SK-N-SH (cell line): ENCODE measurements at regions not wholly inside any gene's neighbourhood (a gene's known extent, or its start where the extent isn't known, plus 50 kb on each side); places are given as distances from the start of the nearest gene placed in this dataset.

Experiments
- CTCF ChIA-PET: fragments of 300-600, 350-600 bp; formaldehyde crosslinking; extraction: SDS; loops from one replicate; lab custom pipeline; 2021; lab: Yijun Ruan, JAX
- POLR2A ChIA-PET: fragments of 350-600 bp; sonication (Branson Sonifier 250); formaldehyde crosslinking; extraction: SDS; loops from one replicate; lab custom pipeline; 2020; ENCODE audit warnings: antibody characterized with exemption, inconsistent platforms; lab: Yijun Ruan, JAX
- DNase-seq: peaks from one replicate; pipeline ENCODE4 v3.0.0; 2012
- H2AFZ ChIP-seq: fragments of 200-600 bp; sonication (generic); 2 replicates; pipeline ENCODE4 v1.8.1; 2016; ENCODE audit warnings: antibody characterized with exemption, mild to moderate bottlenecking, low read depth
- H3F3A ChIP-seq: fragments of 200-600 bp; sonication (generic); replicated peaks from 2 replicates; pipeline ENCODE3; 2016; ENCODE audit warnings: antibody characterized with exemption, mild to moderate bottlenecking; ENCODE audit not compliant: insufficient read depth
- H3K27ac ChIP-seq, 2 experiments: fragments of 200-500 bp in 1 of 2; fragments of 200-600 bp in 1 of 2; sonication (Bioruptor generic) in 1 of 2; sonication (generic), shearing (Covaris generic) in 1 of 2; 2 replicates each; pipeline versions ENCODE4 v1.5.1 to v1.6.1; 2014 to 2016; ENCODE audit warnings: low read depth in 2 of 2, inconsistent platforms in 1 of 2, low read length in 1 of 2, mild to moderate bottlenecking in 1 of 2, mixed read lengths in 1 of 2
- H3K27me3 ChIP-seq: fragments of 200-600 bp; sonication (generic), shearing (Covaris generic); 2 replicates; pipeline ENCODE4 v1.6.1; 2016; ENCODE audit warnings: mixed run types; ENCODE audit not compliant: insufficient read depth
- H3K36me3 ChIP-seq, 2 experiments: fragments of 200-500 bp in 1 of 2; fragments of 200-600 bp in 1 of 2; sonication (Bioruptor generic) in 1 of 2; sonication (generic) in 1 of 2; replicated peaks in 1 of 2; 2 replicates each; pipeline versions ENCODE3 to v1.5.1; 2014 to 2016; ENCODE audit warnings: low read length in 1 of 2, mild to moderate bottlenecking in 1 of 2; ENCODE audit not compliant: insufficient read depth in 2 of 2, control insufficient read depth in 1 of 2
- H3K4me1 ChIP-seq, 2 experiments: fragments of 200-500 bp in 1 of 2; fragments of 200-600 bp in 1 of 2; sonication (Bioruptor generic) in 1 of 2; sonication (generic), shearing (Covaris generic) in 1 of 2; 2 replicates each; pipeline versions ENCODE4 v1.5.1 to v1.6.1; 2014 to 2016; ENCODE audit warnings: low read depth in 1 of 2, low read length in 1 of 2, mixed run types in 1 of 2; ENCODE audit not compliant: insufficient read depth in 2 of 2, control insufficient read depth in 1 of 2
- H3K4me2 ChIP-seq: fragments of 200-600 bp; sonication (generic), shearing (Covaris generic); 2 replicates; pipeline ENCODE4 v1.6.1; 2017; ENCODE audit warnings: mixed run types
- H3K4me3 ChIP-seq, 2 experiments: fragments of 200-500 bp in 1 of 2; fragments of 200-600 bp in 1 of 2; sonication (Bioruptor generic) in 1 of 2; sonication (generic), shearing (Covaris generic) in 1 of 2; 2 replicates each; pipeline versions ENCODE4 v1.5.1 to v1.8.1; 2014 to 2016; ENCODE audit warnings: low read depth in 2 of 2, inconsistent platforms in 1 of 2, low read length in 1 of 2, mild to moderate bottlenecking in 1 of 2, mixed read lengths in 1 of 2, moderate library complexity in 1 of 2
- H3K79me2 ChIP-seq: fragments of 200-600 bp; sonication (generic); 2 replicates; pipeline ENCODE4 v1.8.1; 2017; ENCODE audit warnings: mild to moderate bottlenecking; ENCODE audit not compliant: insufficient read depth
- H3K9ac ChIP-seq: fragments of 200-600 bp; sonication (generic); 2 replicates; pipeline ENCODE4 v1.6.1; 2017; ENCODE audit warnings: mixed run types
- H3K9me2 ChIP-seq: fragments of 200-600 bp; sonication (generic); 2 replicates; pipeline ENCODE4 v1.6.1; 2017; ENCODE audit warnings: mixed run types
- H3K9me3 ChIP-seq: fragments of 200-600 bp; sonication (generic); 2 replicates; pipeline ENCODE4 v1.6.1; 2017; ENCODE audit warnings: mixed run types, mild to moderate bottlenecking, moderate library complexity
- H4K20me1 ChIP-seq: fragments of 200-600 bp; sonication (generic); 2 replicates; pipeline ENCODE4 v1.6.1; 2017; ENCODE audit warnings: mild to moderate bottlenecking, mixed run types; ENCODE audit not compliant: insufficient read depth
- CHD2 ChIP-seq: fragments of 150-350 bp; IDR thresholded peaks from 2 replicates; pipeline ENCODE4 v1.6.1; 2018; ENCODE audit warnings: low read length; ENCODE audit not compliant: partially characterized antibody
- GABPA ChIP-seq: IDR thresholded peaks from 2 replicates; pipeline ENCODE4 v1.4.0; 2012; ENCODE audit warnings: low read depth, mild to moderate bottlenecking
- GATA2 ChIP-seq: sonication (generic); formaldehyde crosslinking; IDR thresholded peaks from 2 replicates; pipeline ENCODE4 v1.5.0; 2020; ENCODE audit warnings: mild to moderate bottlenecking, missing genetic modification reagents
- MEF2A ChIP-seq: IDR thresholded peaks from 2 replicates; pipeline ENCODE4 v1.4.0; 2012; ENCODE audit warnings: low read depth, borderline replicate concordance
- MXI1 ChIP-seq: IDR thresholded peaks from 2 replicates; pipeline ENCODE4 v1.6.1; 2012; ENCODE audit warnings: mild to moderate bottlenecking, low read depth, low read length, improper control_type of control experiment
- NFIC ChIP-seq: IDR thresholded peaks from 2 replicates; pipeline ENCODE4 v1.4.0; 2012; ENCODE audit warnings: borderline replicate concordance
- RAD21 ChIP-seq: IDR thresholded peaks from 2 replicates; pipeline ENCODE4 v1.6.1; 2012; ENCODE audit warnings: mild to moderate bottlenecking, low read length
- RFX5 ChIP-seq: IDR thresholded peaks from 2 replicates; pipeline ENCODE4 v1.6.1; 2012; ENCODE audit warnings: mild to moderate bottlenecking, improper control_type of control experiment, low read length
- SIN3A ChIP-seq: IDR thresholded peaks from 2 replicates; pipeline ENCODE4 v1.6.1; 2012; ENCODE audit warnings: low read depth, mild to moderate bottlenecking, low read length, moderate library complexity, borderline replicate concordance
- SMC3 ChIP-seq: IDR thresholded peaks from 2 replicates; pipeline ENCODE4 v1.6.1; 2012; ENCODE audit warnings: low read depth, low read length, improper control_type of control experiment
- TAF1 ChIP-seq: IDR thresholded peaks from 2 replicates; pipeline ENCODE4 v1.6.1; 2012; ENCODE audit warnings: low read depth, mild to moderate bottlenecking, low read length, moderate library complexity, borderline replicate concordance
- TCF12 ChIP-seq: IDR thresholded peaks from 2 replicates; pipeline ENCODE4 v1.4.0; 2012
- TEAD4 ChIP-seq: IDR thresholded peaks from 2 replicates; pipeline ENCODE4 v1.4.0; 2012; ENCODE audit warnings: mild to moderate bottlenecking, borderline replicate concordance; ENCODE audit not compliant: insufficient read depth
- WGBS: methylation state at CpG from one replicate; pipeline ENCODE4 v1.1.6; 2017; ENCODE audit warnings: low lambda C conversion rate; 5-methylcytosine and 5-hydroxymethylcytosine counted together
- TF ChIP-seq, protein P1 (sequence below): fragments of 150-350 bp; IDR thresholded peaks from 2 replicates; pipeline ENCODE4 v1.6.1; 2017; ENCODE audit warnings: antibody characterized with exemption, low read length, low read depth, borderline replicate concordance
- TF ChIP-seq, protein P2 (sequence below): IDR thresholded peaks from 2 replicates; pipeline ENCODE4; 2012
- TF ChIP-seq, protein P3 (sequence below): IDR thresholded peaks from 2 replicates; pipeline ENCODE4 v1.4.0; 2012; ENCODE audit warnings: low read depth, borderline replicate concordance
- TF ChIP-seq, protein P4 (sequence below): IDR thresholded peaks from 2 replicates; pipeline ENCODE4 v1.4.0; 2012; ENCODE audit warnings: low read depth

DNA sequence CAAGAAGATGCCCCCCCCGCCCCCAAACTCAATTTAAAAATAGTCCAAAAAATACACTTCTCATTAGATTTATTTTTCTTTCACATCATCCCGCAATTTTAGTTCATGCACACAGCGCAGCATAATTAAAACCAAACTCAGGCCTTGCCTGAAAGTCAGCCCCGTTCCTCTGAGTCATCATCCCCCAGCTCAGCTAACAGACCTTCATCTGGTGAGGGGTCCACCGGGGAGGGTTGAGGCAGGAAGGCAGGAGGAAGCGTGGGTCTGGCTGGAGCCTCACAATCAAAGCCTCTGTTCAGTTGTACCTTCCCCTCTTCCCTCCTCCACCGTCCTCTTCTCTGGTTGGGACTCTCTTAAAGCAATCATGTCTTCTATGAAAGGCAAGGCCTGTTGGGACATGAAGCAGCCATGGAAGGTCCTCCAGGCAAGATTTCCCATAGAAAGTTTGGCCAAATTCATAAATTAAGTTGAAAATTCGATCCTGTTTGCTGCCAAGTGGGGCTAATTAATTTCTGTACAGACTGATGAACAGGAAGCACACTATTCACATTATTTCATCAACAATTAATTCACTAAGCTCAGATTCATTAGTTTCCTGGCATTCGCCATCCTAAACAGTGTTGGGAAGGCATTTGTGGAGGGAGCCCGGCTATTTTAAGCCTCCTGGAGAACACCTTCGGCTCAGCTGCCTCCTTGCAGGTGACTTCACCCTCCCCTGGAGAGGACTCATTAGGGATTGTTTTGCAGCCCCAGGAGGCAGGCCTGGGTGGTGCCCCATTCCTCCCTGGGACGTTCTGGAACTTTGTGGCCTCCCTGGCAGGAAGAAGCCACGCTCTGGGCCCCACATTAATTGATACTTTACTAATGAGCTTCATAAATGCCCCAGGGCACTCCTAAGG, 72.3 kb upstream of the BNC1 start:
- H3K27ac ChIP-seq, result no peak overlapping the region
- H3K27me3 ChIP-seq, result peaks cover 8% of the 10 kb centered on the region; the same call in 1 of the 2 replicates
- no peak for TF ChIP-seq RAD21
- TF ChIP-seq SMC3, result no peak
- TF ChIP-seq SIN3A, result no peak
- TF ChIP-seq TEAD4, result no peak
- no peak for TF ChIP-seq GATA2 (CRISPR knock-in tag)
- no peak for TF ChIP-seq RFX5
- TF ChIP-seq, protein P1, sequence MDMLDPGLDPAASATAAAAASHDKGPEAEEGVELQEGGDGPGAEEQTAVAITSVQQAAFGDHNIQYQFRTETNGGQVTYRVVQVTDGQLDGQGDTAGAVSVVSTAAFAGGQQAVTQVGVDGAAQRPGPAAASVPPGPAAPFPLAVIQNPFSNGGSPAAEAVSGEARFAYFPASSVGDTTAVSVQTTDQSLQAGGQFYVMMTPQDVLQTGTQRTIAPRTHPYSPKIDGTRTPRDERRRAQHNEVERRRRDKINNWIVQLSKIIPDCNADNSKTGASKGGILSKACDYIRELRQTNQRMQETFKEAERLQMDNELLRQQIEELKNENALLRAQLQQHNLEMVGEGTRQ, result no peak
- no peak for TF ChIP-seq TAF1
- TF ChIP-seq, protein P2, sequence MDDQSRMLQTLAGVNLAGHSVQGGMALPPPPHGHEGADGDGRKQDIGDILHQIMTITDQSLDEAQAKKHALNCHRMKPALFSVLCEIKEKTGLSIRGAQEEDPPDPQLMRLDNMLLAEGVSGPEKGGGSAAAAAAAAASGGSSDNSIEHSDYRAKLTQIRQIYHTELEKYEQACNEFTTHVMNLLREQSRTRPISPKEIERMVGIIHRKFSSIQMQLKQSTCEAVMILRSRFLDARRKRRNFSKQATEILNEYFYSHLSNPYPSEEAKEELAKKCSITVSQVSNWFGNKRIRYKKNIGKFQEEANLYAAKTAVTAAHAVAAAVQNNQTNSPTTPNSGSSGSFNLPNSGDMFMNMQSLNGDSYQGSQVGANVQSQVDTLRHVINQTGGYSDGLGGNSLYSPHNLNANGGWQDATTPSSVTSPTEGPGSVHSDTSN, result no peak
- no peak for TF ChIP-seq TCF12
- TF ChIP-seq NFIC, result no peak
- TF ChIP-seq, protein P3, sequence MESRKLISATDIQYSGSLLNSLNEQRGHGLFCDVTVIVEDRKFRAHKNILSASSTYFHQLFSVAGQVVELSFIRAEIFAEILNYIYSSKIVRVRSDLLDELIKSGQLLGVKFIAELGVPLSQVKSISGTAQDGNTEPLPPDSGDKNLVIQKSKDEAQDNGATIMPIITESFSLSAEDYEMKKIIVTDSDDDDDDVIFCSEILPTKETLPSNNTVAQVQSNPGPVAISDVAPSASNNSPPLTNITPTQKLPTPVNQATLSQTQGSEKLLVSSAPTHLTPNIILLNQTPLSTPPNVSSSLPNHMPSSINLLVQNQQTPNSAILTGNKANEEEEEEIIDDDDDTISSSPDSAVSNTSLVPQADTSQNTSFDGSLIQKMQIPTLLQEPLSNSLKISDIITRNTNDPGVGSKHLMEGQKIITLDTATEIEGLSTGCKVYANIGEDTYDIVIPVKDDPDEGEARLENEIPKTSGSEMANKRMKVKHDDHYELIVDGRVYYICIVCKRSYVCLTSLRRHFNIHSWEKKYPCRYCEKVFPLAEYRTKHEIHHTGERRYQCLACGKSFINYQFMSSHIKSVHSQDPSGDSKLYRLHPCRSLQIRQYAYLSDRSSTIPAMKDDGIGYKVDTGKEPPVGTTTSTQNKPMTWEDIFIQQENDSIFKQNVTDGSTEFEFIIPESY, result no peak
- TF ChIP-seq MEF2A, result no peak
- no peak for TF ChIP-seq CHD2
- no peak for TF ChIP-seq MXI1
- no peak for TF ChIP-seq GABPA
- TF ChIP-seq, protein P4, sequence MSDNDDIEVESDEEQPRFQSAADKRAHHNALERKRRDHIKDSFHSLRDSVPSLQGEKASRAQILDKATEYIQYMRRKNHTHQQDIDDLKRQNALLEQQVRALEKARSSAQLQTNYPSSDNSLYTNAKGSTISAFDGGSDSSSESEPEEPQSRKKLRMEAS, result no peak
- no peak overlapping the region for H3K9ac ChIP-seq
- ChIA-PET CTCF (interaction anchor here (1.2 kb wide), 1 partner anchor 8 kb away, joined by 3 read pairs; no protein-coding TSS in a partner anchor), POLR2A (no interaction called here)
- DNase-seq, result no peak
- H3K9me2 ChIP-seq, result no peaks in the 10 kb centered on the region
- H3K4me3 ChIP-seq, result no peak overlapping the region
- H3K9me3 ChIP-seq, result no peaks in the 10 kb centered on the region
- no peaks in the 10 kb centered on the region for H3F3A ChIP-seq
- H4K20me1 ChIP-seq, result no peaks in the 10 kb centered on the region
- no peak overlapping the region for H2AFZ ChIP-seq
- H3K4me2 ChIP-seq, result no peak overlapping the region
- H3K4me1 ChIP-seq, result no peaks in the 10 kb centered on the region
- 23% methylated on average over 13 of the region's 13 CpGs for WGBS
- no peaks in the 10 kb centered on the region for H3K79me2 ChIP-seq
- no peaks in the 10 kb centered on the region for H3K36me3 ChIP-seq
